ENCODE measurements at regions not wholly inside any gene's neighbourhood (a gene's known extent, or its start where the extent isn't known, plus 50 kb on each side); places are given as distances from the start of the nearest gene placed in this dataset.

DNA sequence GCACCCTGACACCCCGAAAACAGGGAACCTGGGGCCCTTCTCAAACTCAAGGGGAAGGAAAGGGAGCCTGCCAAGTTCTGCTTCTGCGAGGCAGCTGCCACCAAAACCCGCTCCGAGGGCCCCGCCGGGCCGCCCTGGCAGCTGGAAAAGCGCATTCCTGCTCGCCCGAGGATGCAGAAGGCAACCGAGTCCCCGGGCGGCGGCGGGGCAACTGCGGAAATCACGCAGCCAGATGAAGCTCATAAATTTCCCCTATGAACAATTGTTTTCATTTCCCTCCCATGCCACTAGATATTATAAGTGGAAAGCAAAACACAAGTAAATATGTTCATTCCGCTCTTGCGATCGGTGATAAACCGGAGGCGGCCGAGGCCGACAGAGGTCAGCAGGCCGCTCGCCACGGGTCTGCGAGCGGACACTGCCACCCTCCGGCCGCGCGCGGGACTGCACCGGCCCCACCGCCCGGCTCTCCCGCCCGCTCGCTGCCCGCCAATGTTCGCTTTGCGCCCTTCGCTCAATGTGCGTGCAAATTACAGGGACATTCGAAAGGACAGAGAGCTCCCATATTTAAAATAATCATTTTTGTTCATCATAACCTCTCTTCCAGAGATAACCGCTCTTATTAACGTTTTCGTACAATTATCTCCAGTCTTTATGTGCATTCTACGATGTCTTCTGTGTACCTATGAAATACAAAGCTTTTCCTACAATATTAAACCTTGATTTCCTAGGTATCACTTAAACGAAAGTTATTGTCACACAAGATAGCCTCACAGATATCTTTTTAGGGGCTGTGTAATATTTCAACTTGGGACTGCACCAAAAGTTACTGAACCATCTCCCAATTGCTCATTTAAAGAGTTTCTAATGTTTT is 120.8 kb upstream of the ZNF507 start:
- peak; percentile 66 for DNase-seq

DNA sequence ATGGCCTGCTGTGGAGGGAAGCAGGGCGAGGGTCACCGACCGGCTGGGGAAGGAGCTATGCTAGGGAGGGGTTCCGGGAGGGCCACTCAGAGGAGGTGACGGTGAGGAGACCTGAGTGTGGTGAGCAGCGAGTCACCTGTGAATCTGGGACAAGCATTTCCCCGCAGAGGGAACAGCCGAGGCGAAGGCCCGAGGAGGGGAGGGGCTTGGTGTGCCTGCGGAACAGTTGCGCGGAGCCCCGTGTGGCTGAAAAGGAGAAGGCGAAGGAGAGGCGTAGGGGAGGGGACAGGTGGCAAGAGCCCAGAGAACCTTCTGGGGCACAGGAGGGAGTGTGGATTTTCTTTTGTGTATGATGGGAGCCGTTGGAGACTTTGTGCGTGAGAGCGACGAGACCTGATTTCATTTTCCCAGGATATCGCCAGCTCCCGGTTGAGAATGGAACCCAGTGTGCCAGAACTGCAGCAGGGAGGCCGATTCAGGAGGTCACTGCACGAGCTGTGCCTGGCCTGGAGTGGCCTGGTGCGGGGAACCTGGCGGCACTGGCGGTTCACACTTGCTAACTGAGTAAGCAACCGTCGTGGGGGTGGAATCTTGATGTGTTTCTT is 117.7 kb upstream of the ZNF507 start:
- DNase-seq: peak; percentile 11

DNA sequence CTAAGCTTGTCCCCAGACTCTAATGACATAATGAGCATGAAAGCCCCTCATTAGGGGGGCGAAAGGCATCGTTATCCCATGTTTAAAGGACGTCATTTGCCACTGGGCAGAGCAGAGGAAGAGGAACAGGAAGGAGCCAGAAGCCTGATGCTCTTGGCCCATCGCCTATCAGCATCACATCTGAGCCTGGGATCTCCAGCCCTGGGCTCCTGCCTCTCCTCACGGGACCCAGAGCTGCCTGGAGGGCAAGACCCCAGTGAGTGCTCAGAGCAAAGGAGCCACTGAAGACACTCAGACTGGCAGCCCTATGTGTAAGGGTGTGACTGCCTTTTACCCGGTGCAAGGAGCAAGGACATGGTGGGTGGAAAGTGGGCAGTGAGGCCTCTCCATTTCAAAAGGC is 115.0 kb upstream of the ZNF507 start:
- no peak for DNase-seq

DNA sequence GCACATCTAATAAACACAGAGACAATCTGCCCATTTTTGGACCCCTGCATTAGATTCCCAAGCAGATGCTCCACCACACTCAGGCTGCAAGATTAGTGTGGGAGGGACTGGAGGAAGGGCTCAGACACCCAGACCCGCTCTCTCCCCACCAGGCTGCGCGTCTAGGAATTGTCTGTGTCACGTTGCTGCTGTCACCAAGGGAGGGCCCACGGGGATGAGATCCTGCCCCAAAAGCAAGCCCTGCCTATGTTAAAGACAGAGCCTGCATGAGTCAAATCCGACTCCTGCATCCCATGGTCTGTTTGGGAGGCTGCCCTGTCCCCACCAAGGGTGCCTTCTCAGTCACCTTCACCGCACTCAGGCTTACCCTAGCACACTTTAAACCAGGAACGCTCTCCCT is 114.4 kb upstream of the ZNF507 start:
- DNase-seq: peak; percentile 17

DNA sequence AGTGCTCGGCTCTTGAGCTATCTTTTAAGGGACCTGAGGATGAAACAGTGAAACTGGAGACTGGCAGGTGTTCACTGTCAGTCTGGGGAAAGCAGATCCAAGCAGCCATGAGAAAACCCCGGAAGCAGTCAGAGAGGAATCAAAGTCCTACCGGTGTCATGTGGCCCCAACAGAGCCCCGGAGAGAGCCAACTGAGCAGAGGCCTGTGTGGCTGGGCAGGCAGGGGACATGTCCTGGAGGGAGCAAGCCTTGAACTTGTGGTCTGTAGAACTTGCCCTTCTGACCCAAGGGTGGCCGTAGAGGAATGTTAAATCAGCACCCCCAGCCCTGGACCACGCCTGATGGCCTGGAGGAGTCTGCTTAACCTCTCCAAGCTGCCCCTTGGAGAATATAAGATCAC is 113.7 kb upstream of the ZNF507 start:
- DNase-seq: no peak

DNA sequence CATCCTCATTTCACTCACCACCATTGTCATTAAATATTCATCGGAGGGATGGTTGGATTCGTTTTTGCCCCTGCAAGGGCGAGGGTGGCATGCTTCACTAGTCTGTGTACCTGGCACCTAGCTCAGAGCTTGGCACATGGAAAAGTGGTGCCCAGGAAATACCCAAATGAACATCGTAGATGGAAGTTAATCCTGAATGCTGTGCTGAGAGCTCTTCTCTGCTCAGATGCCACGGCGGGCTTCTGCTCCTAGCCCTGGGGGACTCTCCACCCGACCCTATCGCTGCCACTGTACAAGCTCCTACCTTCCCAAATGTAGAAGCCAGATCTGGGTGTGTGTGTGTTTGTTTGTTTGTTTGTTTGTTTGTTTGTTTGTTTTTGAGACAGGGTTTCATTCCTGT is 113.0 kb upstream of the ZNF507 start:
- no peak for DNase-seq

DNA sequence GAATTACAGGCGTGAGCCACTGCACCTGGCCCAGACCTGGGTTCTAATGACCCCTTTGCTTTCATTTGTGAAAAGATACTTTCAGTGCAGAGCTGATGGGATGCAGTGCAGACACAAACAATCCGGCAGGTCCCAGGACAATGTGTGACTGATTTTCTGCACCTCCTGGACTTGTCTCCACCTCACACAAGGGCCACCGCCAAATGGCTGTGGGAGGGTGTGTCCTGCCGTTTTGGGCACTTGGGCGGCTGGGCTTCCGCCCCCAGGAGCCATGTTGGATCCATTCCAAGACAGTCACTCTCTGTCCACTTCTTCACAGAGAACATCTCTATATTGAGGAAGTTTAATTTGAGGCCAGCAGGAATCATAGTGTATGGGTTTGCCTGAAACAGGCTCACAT is 112.3 kb upstream of the ZNF507 start:
- DNase-seq: no peak

DNA sequence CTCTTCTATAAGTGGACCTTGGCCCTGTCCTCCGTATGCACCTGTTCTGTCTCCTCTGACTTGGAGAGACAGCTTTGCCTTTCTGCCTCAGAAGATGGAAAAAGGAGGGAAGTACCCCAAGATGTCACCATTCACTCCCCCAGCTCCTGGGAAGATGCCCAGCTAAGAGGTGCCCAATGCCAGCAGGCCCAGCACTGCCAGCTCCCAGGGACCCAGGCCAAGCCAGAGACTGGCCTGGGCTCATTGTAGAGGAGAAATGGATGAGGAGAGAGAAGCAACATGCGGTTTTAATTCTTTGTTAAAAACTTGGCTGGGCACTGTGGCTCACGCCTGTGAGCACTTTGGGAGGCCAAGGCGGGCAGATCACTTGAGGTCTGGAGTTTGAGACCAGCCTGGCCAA is 111.5 kb upstream of the ZNF507 start:
- no peak for DNase-seq

DNA sequence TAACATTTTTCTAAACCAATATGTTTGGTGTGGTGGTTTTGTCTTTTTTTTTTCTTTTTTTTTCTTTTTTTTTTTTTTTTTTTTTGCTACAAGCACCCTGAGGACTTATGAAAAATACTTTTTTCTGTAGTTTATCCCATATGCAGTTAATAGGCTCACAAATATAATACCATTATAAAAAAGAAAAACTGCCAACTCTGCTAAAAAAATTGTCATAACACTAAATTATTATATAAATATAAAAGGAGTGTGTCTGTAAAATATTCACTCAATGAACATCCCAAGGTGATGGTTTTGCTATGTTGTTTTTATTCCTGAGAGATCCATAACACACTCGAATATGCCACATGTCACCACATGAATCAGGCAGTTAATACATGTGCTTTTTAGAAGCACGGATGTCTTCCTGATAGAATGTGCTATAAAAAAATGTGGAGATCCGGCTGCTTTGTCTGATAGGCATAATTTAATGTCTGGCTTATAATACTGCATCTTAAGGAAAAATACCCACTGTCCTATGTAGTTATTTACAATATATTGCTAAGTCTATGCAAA is 110.7 kb upstream of the ZNF507 start:
- DNase-seq: no peak

DNA sequence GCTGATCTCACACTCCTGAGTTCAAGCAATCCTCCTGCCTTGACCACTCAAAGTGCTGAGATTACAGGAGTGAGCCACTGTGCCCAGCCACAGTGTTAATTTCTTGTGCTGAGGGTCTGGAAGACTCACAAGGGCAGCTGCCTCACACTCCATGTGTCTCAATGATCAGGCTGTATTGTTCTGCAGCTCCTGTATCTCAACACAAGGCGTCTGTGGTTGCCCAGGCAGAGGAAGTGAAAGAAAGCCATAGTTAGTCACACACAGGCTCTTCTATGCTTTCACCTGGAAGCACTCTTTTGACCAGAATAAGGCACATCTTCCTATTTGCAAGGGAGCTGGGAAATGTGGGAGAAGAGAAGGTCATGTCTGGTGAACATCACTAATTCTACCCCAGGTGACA is 107.3 kb upstream of the ZNF507 start:
- no peak for DNase-seq

DNA sequence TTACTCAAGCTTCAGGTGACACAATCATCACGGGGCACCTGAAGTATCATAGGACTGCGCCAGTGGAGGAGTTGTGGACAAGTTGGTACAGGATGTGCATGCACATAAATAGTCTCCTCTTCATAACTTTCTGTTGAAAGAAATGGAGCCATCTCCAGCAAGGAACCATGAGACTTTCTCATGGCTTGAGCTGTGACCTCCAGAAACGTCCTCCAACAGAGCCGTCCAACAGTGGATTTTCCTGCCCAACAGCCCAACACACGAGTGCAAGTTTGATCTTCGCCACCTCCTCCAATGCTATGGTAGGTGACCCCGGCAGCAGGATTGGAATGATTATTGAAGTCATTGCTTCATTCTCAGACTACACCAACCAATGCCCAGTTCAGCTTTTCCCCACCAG is 105.1 kb upstream of the ZNF507 start:
- DNase-seq: no peak

DNA sequence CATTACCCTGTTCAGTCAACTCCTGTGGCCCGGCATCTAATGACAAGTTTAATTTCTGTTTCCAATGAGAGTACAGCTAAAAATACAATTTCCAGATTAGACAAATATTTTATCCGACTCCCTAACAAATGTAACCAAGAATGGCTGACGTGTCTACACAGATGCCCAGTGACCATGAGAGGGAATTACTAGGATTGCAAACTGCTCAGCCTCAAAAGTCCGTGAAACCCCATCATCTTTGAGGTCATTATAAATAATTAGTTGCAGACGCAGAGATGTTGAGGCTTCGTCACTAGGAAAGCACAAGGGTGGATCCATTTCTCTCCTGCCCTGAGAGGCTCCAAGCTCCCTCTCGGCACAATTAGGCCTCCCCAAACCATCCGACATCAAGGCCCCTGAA is 104.1 kb upstream of the ZNF507 start:
- no peak for DNase-seq

DNA sequence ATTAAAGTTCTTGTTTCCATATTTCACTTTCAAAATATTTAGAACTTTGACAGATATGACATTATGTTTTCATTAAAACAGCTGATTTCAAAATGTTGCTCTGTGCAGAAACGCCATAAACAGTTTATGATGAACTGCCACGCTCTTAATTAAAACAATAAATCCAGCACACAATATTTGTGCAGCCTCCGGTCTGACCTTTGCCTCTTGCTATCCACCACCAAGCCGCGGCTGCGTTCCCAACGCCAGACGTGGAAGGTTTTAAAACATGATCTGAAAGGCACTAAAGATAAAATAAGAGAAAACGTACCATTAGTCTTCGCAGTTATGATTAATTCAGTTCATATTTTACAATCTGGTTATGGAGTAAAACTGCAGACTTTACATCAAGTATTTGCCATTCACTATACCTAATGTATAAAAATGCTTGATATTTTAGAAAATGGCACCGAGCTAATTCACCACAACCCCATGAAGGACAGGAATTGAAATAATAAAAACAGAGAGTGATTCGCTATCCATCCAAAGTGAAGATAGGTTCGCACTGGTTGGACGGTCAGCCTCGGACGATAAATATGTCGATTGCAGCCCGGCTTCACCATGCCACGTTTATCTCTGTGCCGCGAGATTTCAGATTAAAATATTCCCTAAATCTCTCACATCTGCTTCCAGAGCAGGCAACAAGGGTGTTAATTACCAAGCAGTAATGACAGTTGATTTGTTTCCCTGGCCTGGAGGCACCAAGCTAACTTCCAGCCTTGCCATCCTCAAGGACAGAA is 103.3 kb upstream of the ZNF507 start:
- DNase-seq: no peak

DNA sequence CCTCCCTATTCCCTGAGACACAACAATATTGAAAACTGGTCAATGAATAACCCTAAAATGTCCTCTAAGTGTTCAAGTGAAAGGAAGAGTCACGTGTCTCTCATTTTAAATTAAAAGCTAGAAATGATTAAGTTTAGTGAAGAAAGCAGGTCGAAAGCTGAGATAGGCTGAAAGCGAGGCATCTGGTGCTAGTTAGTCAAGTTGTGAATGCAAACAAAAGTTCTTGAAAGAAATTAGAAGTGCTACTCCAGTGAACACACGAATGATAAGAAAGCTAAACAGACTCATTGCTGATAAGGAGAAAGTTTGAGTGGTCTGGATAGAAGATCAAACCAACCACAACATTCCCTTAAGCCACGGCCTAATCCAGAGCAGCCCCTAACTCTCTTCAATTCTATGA is 99.4 kb upstream of the ZNF507 start:
- no peak for DNase-seq

DNA sequence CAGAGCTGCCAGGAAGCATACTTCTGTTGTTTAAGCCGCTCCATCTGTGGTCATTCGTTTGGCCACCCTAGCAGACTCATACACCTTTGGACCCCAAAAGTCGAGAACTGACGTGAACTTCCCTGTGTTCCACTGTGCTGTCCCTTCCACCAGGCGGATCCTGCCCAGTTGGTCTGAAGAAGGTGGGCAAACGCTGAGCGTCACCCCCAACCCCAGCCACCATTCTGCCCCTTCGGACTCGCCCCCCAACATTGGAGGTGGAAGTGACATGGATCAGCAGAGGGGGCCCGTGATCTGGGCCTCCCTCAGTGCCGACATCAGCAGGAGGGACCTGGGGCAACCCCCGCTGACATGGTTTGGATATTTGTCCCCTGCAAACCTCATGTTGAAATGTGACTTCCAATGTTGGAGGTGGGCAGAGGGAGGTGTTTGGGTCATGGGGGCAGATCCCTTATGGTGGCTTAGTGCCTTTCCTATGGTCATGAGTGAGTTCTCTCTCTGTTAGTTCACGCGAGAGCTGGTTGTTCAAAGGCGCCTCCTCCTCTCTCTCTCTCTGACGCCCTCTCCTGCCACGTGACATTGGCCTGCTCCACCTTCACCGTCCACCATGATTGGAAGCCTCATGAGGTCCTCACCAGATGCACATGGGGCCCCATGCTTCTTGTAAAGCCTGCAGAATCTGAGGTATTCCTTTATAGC is 93.6 kb upstream of the ZNF507 start:
- no peak for DNase-seq

DNA sequence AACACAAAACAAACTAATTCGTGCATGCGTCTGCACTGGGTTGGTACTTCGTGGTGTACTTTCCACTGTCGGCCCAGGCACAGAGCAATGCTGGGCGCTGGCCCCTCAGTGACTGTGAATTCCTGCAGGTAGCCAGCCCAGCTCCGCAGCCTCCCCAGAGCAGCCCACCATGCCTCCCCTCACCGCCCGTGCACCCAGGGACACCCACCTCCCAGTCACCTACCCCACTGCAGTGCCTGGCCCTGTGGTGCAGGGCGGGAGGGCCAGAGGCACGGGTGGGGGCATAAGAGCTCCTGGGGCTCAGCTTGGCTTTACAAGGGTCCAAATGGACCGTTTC is 93.1 kb upstream of the ZNF507 start:
- DNase-seq: no peak

DNA sequence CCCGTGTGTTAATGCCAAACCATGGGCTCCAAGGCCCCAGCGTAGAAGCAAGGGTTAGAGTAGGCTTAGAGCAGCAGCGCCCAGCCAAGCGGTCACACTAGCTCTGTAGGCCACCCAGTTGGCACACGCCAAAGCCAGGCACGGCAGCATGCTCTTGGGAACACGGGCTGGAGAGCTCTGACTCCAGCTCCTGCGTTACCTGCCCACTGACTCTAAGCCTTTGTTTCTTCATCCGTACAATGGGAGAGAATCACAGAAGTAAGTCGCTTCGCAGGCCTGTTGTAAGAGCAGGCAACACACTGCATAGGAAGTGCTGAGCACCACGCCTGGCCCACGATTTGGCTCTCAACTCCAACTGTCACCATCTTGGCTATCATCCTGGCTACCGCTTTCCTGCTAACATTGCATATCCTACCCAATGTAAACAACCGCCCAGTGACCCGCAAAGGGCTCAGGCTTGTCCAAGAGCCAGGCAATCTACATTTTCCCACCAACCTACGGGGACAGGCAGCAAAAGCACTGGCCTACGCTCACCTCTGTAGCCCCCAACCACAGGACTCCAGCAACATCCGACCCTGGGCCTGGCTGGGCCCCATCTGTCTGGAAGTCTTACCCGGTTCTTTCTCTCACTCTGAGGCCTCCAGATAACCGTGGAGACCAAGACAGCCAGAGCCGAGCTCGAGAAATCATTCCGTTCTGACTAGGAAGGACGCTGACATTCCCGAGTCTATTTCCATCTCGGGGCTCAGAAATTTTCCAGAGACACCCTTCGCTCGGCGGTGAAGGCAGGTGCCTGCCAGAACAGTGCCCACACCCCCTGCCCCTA is 91.5 kb upstream of the ZNF507 start:
- no peak for DNase-seq

DNA sequence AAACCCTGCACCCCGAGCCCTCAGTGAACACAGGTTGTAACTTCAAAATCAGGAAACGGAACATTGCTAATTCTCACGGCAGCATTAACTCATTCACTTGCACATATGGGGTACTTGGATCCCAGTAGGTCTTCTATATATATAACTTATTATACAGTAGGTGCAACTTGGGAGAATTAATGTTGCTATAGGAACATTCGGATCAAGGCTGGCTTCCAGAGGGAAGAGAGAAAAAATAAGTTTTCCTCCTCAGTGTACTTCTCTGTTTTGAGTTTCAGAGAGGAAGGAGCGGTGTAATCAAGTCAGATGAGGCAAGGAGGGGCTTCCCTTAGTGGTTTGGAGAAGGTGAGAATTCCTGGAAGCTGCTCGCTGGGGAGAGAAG is 90.9 kb upstream of the ZNF507 start:
- no peak for DNase-seq

DNA sequence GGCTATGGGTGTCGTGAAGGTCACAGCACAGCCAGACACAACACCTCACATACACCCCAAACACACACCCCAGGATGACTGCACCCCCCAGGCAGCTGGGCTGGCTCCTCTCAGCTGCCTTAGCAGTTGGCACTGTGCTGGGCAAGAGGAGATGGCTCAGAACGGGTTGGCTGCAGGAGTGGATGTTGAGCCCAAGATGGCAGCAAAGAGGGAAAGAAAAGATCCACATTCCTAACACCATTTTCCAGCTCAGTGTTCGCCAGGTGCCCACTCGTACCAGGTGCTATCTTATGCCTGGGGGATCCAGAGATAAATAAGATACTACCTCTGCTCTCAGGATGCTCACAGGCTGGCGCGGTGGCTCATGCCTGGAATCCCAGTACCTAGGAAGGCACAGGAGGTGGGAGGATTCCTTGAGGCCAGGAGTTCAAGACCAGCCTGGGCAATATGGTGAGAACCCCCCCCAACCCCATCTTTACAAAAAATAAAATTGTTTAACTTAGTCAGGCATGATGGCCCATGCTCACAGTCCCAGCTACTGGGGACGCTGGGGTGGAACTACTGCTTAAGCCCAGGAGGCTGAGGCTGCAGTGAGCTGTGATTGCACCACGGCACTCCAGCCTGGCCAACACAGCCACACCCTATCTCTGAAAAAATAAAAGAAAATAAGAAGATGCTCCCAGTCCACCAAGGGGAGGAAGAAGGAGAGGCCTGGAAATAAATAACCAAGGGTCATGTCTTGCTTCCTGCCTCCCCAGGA is 89.7 kb upstream of the ZNF507 start:
- no peak for DNase-seq

DNA sequence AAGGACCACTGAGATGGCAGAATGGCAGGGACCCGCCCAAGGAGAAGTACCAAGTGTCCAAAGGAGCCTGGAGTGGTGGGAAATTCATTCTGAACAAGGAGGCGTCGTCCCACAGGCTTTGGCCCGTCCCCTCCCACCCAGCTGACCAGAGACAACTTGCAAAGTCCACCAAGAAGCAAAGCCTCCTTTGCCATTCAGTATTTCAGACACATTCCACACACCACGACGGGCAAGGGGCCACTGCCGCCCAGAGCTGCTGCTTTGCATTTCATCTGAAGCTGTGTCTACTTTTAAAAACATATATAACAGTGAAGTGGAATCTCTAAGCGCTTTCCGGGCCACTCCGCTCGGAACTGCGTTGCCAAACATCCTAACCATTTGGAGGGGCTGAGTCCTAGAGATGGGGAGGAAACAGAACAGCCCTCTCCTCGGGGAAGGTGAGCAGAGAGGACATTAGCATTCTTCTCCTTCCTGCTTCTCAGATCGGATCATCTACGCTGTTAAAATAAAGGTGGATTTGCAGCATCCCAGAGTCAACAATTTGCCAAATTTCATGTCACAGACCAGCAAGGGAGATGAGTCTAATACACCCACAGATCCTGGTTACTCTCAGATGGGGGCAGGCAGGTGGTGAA is 89.0 kb upstream of the ZNF507 start:
- DNase-seq: no peak
